Sigmoid colon (tissue), 6 donors: ENCODE measurements at regions not wholly inside any gene's neighbourhood (a gene's known extent, or its start where the extent isn't known, plus 50 kb on each side); places are given as distances from the start of the nearest gene placed in this dataset.

Experiments used
- DNase-seq: peaks from one replicate; pipeline ENCODE4 v3.0.0-alpha.2; 2019
- H3K27ac ChIP-seq, 4 donors: fragments of 200-600 bp; sonication (generic); one replicate each; pipeline ENCODE4 v1.5.1; 2016 to 2019; ENCODE audit warnings: mild to moderate bottlenecking in 1 of 4
- H3K27me3 ChIP-seq, 3 donors: fragments of 200-600 bp; sonication (generic); one replicate each; pipeline ENCODE4 v1.5.1; 2019; ENCODE audit warnings: mild to moderate bottlenecking in 1 of 3
- H3K36me3 ChIP-seq, 4 donors: fragments of 200-600 bp; sonication (generic); one replicate each; pipeline ENCODE4 v1.5.1; 2016 to 2019
- H3K4me1 ChIP-seq, 4 donors: fragments of 200-600 bp; sonication (generic); one replicate each; pipeline ENCODE4 v1.5.1; 2017 to 2019
- H3K4me3 ChIP-seq, 4 donors: fragments of 200-600 bp; sonication (generic); one replicate each; pipeline ENCODE4 v1.5.1; 2017 to 2019; ENCODE audit warnings: mild to moderate bottlenecking in 2 of 4, moderate library complexity in 1 of 4
- H3K9me3 ChIP-seq, 4 donors: fragments of 200-600 bp in 3 of 4; sonication (generic) in 3 of 4; one replicate each; pipeline versions ENCODE4 v1.5.1 to v1.6.1; 2013 to 2019
- EP300 ChIP-seq, 4 donors: sonication (generic); formaldehyde crosslinking; IDR thresholded peaks; one replicate each; pipeline ENCODE4 v1.6.1; 2017; ENCODE audit warnings: antibody characterized with exemption in 4 of 4
- POLR2A ChIP-seq, 2 donors: fragments of 450-650 bp; IDR thresholded peaks; one replicate each; pipeline ENCODE4 v1.6.1; 2016; ENCODE audit warnings: antibody characterized with exemption in 2 of 2, mild to moderate bottlenecking in 2 of 2, moderate library complexity in 2 of 2
- POLR2AphosphoS5 ChIP-seq, 4 donors: sonication (generic); formaldehyde crosslinking; IDR thresholded peaks; one replicate each; pipeline ENCODE4 v1.6.1; 2017; ENCODE audit warnings: antibody characterized with exemption in 4 of 4
- WGBS, 2 donors: extraction: QIAGEN DNeasy Blood & Tissue Kit; methylation state at CpG; one replicate each; pipeline ENCODE4 v1.1.7; 2013; 5-methylcytosine and 5-hydroxymethylcytosine counted together
- intact Hi-C: fragments of 100-400 bp; cut with DNase I; formaldehyde crosslinking; loops from one replicate; pipeline ENCODE4 v1.15.1; 2023
- TF ChIP-seq, protein P1 (sequence below), 4 experiments: fragments of 450-650 bp in 3 of 4; fragments of 200-600 bp in 1 of 4; IDR thresholded peaks; one replicate each; pipeline ENCODE4 v1.5.1; 2016 to 2019; ENCODE audit warnings: antibody characterized with exemption in 4 of 4, mild to moderate bottlenecking in 3 of 4, moderate library complexity in 2 of 4
- donor health status: healthy with polysubstance abuse.
- donor health status: healthy.

DNA sequence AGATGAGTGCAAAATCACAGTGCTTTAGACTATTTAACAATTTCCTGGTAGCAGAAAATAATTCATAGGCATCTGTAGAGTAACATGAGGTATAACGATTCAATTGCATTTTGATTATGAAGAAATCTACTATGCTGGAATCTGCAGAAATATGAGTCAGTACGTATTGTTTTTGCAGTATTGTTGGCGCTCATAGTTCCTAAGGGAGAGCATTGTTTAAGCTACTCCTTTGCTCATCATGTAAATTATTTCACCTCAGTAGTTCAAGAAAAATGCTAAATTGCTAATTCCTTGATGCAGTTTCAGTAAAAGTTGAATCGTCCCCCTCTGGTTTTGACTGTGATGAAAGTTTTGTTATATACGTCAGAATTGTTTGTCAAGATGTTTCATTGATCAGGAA, 458.4 kb downstream of the HINT1 start:
- DNase-seq, result no peak
- intact Hi-C loops, result no loop called here
- Histone ChIP-seq H3K4me1 (no peaks in the 10 kb centered on the region), H3K27me3 (no peaks in the 10 kb centered on the region), H3K27ac (no peak overlapping the region), H3K9me3 (no peaks in the 10 kb centered on the region), H3K36me3 (no peaks in the 10 kb centered on the region), H3K4me3 (no peak overlapping the region)
- WGBS, 2 donors, result 83 to 88% methylated on average over 5 of the region's 5 CpGs
- no peak for TF ChIP-seq POLR2AphosphoS5 (IDR thresholded peaks at IDR 0.05)
- TF ChIP-seq, protein P1, sequence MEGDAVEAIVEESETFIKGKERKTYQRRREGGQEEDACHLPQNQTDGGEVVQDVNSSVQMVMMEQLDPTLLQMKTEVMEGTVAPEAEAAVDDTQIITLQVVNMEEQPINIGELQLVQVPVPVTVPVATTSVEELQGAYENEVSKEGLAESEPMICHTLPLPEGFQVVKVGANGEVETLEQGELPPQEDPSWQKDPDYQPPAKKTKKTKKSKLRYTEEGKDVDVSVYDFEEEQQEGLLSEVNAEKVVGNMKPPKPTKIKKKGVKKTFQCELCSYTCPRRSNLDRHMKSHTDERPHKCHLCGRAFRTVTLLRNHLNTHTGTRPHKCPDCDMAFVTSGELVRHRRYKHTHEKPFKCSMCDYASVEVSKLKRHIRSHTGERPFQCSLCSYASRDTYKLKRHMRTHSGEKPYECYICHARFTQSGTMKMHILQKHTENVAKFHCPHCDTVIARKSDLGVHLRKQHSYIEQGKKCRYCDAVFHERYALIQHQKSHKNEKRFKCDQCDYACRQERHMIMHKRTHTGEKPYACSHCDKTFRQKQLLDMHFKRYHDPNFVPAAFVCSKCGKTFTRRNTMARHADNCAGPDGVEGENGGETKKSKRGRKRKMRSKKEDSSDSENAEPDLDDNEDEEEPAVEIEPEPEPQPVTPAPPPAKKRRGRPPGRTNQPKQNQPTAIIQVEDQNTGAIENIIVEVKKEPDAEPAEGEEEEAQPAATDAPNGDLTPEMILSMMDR (IDR thresholded peaks at IDR 0.05), result no peak
- no peak for TF ChIP-seq POLR2A (IDR thresholded peaks at IDR 0.05)
- TF ChIP-seq EP300 (IDR thresholded peaks at IDR 0.05), result no peak

DNA sequence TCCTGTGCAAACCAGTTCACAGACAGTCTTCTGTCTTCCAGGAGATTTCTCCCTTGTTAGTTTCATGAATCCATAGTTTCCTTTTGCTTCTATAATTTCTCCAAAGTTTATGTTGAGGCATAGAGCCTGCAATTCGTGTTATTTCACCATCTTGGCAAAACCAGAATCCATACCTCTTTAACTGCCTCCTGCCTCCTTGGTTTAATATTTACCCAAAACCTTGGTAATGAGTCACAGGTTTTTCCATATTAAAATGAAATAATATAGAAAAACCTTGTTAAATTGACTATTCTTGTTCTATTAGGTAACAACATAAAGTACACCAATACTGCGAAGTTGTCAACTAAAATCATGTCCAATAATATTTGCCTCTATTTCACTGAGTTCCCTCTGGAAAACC, 459.7 kb downstream of the HINT1 start:
- H3K36me3 ChIP-seq, result no peaks in the 10 kb centered on the region
- no peaks in the 10 kb centered on the region for H3K27me3 ChIP-seq
- intact Hi-C loops, result no loop called here
- H3K9me3 ChIP-seq, result no peaks in the 10 kb centered on the region
- no peaks in the 10 kb centered on the region for H3K4me1 ChIP-seq
- DNase-seq, result no peak
- TF ChIP-seq, protein P1 (IDR thresholded peaks at IDR 0.05), result no peak
- TF ChIP-seq EP300 (IDR thresholded peaks at IDR 0.05), result no peak
- 71 to 86% methylated on average over 2 of the region's 2 CpGs for WGBS, 2 donors
- H3K4me3 ChIP-seq, result no peak overlapping the region
- H3K27ac ChIP-seq, result no peak overlapping the region

DNA sequence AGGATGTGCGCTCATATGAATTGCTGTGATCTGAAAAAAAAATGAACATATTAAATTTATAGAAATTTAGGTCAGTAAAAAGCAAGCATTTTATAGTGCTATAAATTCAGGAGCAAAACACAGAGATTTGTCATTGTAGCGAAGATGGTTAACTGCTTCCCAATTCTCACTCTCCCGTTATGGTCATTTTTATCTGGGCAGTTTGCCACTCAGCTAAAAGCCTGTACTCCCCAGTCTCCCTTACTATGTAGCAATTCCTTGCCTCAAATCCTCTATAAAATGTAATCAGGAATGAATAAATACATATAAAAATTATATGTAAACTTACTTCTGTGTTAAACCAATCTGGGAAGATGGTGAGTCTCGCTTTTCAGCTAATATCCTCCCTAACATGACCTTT, 471.5 kb downstream of the HINT1 start:
- intact Hi-C loops, result no loop called here
- Histone ChIP-seq H3K27ac (no peak overlapping the region), H3K27me3 (no peaks in the 10 kb centered on the region), H3K4me1 (no peaks in the 10 kb centered on the region), H3K4me3 (no peak overlapping the region), H3K9me3 (no peaks in the 10 kb centered on the region), H3K36me3 (no peaks in the 10 kb centered on the region)
- TF ChIP-seq POLR2A (IDR thresholded peaks at IDR 0.05) (no peak), EP300 (IDR thresholded peaks at IDR 0.05) (no peak), POLR2AphosphoS5 (IDR thresholded peaks at IDR 0.05) (no peak)
- TF ChIP-seq, protein P1 (IDR thresholded peaks at IDR 0.05), result no peak
- 84 to 89% methylated on average over 4 of the region's 4 CpGs for WGBS, 2 donors
- DNase-seq, result no peak

DNA sequence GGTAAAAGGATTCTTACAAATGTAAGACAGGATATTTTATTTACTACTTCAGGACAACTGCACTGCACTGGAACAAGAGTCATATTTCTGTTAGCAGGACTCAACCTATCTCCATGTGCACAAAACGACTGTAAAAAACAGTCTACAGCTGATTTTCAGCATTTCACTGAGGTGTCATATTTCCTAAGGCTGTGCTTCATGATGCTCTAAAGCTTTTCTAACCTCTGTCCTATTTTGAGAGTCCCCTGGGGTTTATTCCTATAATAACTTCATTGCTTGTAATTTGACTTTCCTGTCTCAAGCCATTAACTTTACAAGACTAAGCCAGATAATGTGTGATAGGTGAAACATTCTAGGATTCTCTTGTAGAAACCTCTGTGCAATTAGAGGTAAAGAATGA, 472.3 kb downstream of the HINT1 start:
- TF ChIP-seq, protein P1 (IDR thresholded peaks at IDR 0.05), result no peak
- TF ChIP-seq POLR2AphosphoS5 (IDR thresholded peaks at IDR 0.05), result no peak
- no peak for TF ChIP-seq EP300 (IDR thresholded peaks at IDR 0.05)
- TF ChIP-seq POLR2A (IDR thresholded peaks at IDR 0.05), result no peak
- intact Hi-C loops, result no loop called here
- Histone ChIP-seq H3K9me3 (no peaks in the 10 kb centered on the region), H3K4me1 (no peaks in the 10 kb centered on the region), H3K36me3 (no peaks in the 10 kb centered on the region), H3K27me3 (no peaks in the 10 kb centered on the region), H3K4me3 (no peak overlapping the region), H3K27ac (no peak overlapping the region)
- WGBS, 2 donors, result 27 to 48% methylated on average over 1 of the region's 1 CpG
- no peak for DNase-seq

DNA sequence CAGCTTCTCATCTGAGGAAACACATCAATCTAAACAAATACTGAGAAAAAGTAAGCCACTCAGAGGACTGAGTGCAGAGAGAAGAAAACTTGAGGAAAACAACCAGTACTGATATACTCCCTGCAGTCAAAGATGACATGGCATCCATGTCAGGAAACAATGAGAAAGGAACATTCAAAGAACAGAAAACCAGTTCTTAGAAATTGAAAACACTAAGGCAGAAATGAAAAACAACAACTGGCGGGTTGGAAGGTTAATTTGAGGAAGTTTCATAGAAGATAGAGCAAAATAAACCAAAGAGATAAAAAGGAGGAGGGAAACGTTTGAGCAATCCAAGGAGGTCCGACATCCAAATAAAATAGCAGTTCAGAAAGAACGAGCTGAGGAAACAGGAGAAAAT, 475.2 kb downstream of the HINT1 start:
- H3K9me3 ChIP-seq, result no peaks in the 10 kb centered on the region
- H3K4me3 ChIP-seq, result no peak overlapping the region
- no peak overlapping the region for H3K27ac ChIP-seq
- H3K4me1 ChIP-seq, result no peaks in the 10 kb centered on the region
- H3K27me3 ChIP-seq, result no peaks in the 10 kb centered on the region
- no peak for DNase-seq
- WGBS, 2 donors, result 50 to 74% methylated on average over 4 of the region's 4 CpGs
- TF ChIP-seq, protein P1 (IDR thresholded peaks at IDR 0.05), result no peak
- no peak for TF ChIP-seq POLR2AphosphoS5 (IDR thresholded peaks at IDR 0.05)
- TF ChIP-seq POLR2A (IDR thresholded peaks at IDR 0.05), result no peak
- no peak for TF ChIP-seq EP300 (IDR thresholded peaks at IDR 0.05)
- H3K36me3 ChIP-seq, result no peaks in the 10 kb centered on the region
- intact Hi-C loops, result no loop called here
